Adrenal gland (tissue), 5 donors: ENCODE measurements at regions not wholly inside any gene's neighbourhood (a gene's known extent, or its start where the extent isn't known, plus 50 kb on each side); places are given as distances from the start of the nearest gene placed in this dataset.

Experiments used
- CTCF ChIP-seq, 6 experiments: fragments of 450-650 bp in 4 of 6; fragments of 200-600 bp in 2 of 6; sonication (generic) in 1 of 6; IDR thresholded peaks; 1 replicate in 5 of 6; 2 replicates in 1 of 6; pipeline versions ENCODE4 v1.5.1 to v1.8.0; 2016 to 2021; ENCODE audit warnings: antibody characterized with exemption in 6 of 6, mild to moderate bottlenecking in 2 of 6, moderate library complexity in 1 of 6
- POLR2A ChIP-seq, 2 donors: fragments of 450-650 bp; IDR thresholded peaks; one replicate each; pipeline ENCODE4 v1.6.1; 2017; ENCODE audit warnings: antibody characterized with exemption in 2 of 2, mild to moderate bottlenecking in 2 of 2, moderate library complexity in 1 of 2
- donor health status: DM: no; HTN: no; CAD: no.

- no peak for TF ChIP-seq CTCF (IDR thresholded peaks at IDR 0.05)
- TF ChIP-seq POLR2A (IDR thresholded peaks at IDR 0.05): no peak
These were observed 925.7 kb downstream of the EPHA3 start for GRCh38 chr3:90032980-90033641.
